ENCODE measurements at regions not wholly inside any gene's neighbourhood (a gene's known extent, or its start where the extent isn't known, plus 50 kb on each side); places are given as distances from the start of the nearest gene placed in this dataset.
A peak's percentile ranks its signal among the peaks of the same experiment; 100 is the strongest.

DNA sequence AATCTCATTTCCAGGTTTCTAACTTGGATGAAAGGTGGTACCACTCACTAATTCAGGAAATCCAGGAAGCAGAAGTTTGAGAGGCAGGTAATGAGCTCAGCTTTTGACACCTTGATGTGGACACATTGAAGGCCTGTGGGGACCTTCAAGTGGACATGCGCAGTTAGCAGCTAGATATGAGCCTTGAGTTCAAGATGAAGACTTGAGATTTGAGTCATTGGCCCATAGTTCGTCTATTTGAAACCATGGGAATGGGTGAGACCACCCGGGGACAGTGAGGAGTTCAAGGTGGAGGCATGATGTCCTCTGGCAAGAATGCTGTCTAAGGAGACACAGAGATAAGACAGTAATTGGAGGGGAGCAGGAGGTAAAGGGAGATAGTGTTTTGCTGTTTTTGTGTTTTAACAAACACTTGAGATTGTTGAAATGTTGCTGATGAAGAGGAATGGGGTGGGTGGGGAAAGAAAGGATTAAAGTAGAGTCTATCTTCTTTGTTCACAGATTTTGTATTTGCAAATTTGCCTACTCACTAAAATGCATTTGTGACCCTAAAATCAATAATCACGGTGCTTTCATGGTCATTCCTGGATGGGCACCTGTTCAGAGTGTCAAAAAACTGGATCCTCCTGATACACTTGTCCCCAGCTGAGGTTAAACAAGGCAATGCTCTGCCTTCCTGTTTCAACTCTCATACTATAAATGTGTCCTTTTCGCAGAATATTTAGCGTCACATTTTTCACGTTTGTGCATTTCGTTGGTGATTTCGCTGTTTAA lies 69.5 kb upstream of the PLXNC1 start (continued):
- TF ChIP-seq, protein P1, sequence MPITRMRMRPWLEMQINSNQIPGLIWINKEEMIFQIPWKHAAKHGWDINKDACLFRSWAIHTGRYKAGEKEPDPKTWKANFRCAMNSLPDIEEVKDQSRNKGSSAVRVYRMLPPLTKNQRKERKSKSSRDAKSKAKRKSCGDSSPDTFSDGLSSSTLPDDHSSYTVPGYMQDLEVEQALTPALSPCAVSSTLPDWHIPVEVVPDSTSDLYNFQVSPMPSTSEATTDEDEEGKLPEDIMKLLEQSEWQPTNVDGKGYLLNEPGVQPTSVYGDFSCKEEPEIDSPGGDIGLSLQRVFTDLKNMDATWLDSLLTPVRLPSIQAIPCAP (CRISPR knock-in tag; IDR thresholded peaks at IDR 0.05; ENCODE audit: borderline replicate concordance): no peak
- TF ChIP-seq ZSCAN32 (CRISPR knock-in tag; IDR thresholded peaks at IDR 0.05) (no peak), TSC22D4 (tag; IDR thresholded peaks at IDR 0.05) (no peak), SMAD1 (IDR thresholded peaks at IDR 0.05; ENCODE audit: low read depth, low read length, partially characterized antibody) (no peak), RBBP5 (IDR thresholded peaks at IDR 0.05; ENCODE audit: borderline replicate concordance, insufficient read depth, low read length, poor library complexity, severe bottlenecking) (no peak), NFIC (IDR thresholded peaks at IDR 0.05) (no peak), KLF1 (tag; IDR thresholded peaks at IDR 0.05) (no peak), CBX1 (IDR thresholded peaks at IDR 0.05; ENCODE audit: low read depth) (no peak), CTBP1 (IDR thresholded peaks at IDR 0.05; ENCODE audit: borderline replicate concordance) (peak; percentile 35; the same call in 1 of the 2 replicates), ZNF311 (CRISPR knock-in tag; IDR thresholded peaks at IDR 0.05) (no peak)
- TF ChIP-seq, protein P2, sequence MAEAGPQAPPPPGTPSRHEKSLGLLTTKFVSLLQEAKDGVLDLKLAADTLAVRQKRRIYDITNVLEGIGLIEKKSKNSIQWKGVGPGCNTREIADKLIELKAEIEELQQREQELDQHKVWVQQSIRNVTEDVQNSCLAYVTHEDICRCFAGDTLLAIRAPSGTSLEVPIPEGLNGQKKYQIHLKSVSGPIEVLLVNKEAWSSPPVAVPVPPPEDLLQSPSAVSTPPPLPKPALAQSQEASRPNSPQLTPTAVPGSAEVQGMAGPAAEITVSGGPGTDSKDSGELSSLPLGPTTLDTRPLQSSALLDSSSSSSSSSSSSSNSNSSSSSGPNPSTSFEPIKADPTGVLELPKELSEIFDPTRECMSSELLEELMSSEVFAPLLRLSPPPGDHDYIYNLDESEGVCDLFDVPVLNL (CRISPR knock-in tag; IDR thresholded peaks at IDR 0.05; ENCODE audit: low read depth): no peak
- TF ChIP-seq, protein P3, sequence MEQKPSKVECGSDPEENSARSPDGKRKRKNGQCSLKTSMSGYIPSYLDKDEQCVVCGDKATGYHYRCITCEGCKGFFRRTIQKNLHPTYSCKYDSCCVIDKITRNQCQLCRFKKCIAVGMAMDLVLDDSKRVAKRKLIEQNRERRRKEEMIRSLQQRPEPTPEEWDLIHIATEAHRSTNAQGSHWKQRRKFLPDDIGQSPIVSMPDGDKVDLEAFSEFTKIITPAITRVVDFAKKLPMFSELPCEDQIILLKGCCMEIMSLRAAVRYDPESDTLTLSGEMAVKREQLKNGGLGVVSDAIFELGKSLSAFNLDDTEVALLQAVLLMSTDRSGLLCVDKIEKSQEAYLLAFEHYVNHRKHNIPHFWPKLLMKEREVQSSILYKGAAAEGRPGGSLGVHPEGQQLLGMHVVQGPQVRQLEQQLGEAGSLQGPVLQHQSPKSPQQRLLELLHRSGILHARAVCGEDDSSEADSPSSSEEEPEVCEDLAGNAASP (IDR thresholded peaks at IDR 0.05): no peak
- TF ChIP-seq, protein P4, sequence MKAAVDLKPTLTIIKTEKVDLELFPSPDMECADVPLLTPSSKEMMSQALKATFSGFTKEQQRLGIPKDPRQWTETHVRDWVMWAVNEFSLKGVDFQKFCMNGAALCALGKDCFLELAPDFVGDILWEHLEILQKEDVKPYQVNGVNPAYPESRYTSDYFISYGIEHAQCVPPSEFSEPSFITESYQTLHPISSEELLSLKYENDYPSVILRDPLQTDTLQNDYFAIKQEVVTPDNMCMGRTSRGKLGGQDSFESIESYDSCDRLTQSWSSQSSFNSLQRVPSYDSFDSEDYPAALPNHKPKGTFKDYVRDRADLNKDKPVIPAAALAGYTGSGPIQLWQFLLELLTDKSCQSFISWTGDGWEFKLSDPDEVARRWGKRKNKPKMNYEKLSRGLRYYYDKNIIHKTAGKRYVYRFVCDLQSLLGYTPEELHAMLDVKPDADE (conservative IDR thresholded peaks at IDR 0.05; ENCODE audit: control insufficient read depth, low read depth, low read length): no peak
- TF ChIP-seq, protein P5, sequence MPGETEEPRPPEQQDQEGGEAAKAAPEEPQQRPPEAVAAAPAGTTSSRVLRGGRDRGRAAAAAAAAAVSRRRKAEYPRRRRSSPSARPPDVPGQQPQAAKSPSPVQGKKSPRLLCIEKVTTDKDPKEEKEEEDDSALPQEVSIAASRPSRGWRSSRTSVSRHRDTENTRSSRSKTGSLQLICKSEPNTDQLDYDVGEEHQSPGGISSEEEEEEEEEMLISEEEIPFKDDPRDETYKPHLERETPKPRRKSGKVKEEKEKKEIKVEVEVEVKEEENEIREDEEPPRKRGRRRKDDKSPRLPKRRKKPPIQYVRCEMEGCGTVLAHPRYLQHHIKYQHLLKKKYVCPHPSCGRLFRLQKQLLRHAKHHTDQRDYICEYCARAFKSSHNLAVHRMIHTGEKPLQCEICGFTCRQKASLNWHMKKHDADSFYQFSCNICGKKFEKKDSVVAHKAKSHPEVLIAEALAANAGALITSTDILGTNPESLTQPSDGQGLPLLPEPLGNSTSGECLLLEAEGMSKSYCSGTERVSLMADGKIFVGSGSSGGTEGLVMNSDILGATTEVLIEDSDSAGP (CRISPR knock-in tag; IDR thresholded peaks at IDR 0.05): no peak

Data from K562 (cell line).